K562 (cell line): ENCODE measurements at regions not wholly inside any gene's neighbourhood (a gene's known extent, or its start where the extent isn't known, plus 50 kb on each side); places are given as distances from the start of the nearest gene placed in this dataset.

Experiments used
- ATAC-seq: fragments of 200-7000 bp; cut with Tn5 transposase; 3 replicates; pipeline ENCODE4 v1.9.1; 2020; ENCODE audit warnings: moderate library complexity
- BruUV-seq: library from RNA; stranded (reverse); fragments of 400-500 nt; replicated peaks from 2 replicates; lab custom pipeline; 2021; lab: Mats Ljungman, UMichigan
- CTCF ChIA-PET: fragments of 300-600 bp; formaldehyde crosslinking; extraction: SDS; loops from one replicate; lab custom pipeline; 2021; ENCODE audit warnings: low intra/inter-chr PET ratio; lab: Yijun Ruan, JAX
- POLR2A ChIA-PET: fragments of 300-600, 350-650 bp; sonication (Branson Sonifier 250); formaldehyde crosslinking; extraction: SDS; loops from one replicate; lab custom pipeline; 2021; ENCODE audit warnings: antibody characterized with exemption, inconsistent platforms; lab: Yijun Ruan, JAX
- DNase-seq, 4 experiments: peaks; one replicate each; pipeline versions ENCODE4 v3.0.0 to v3.0.0-alpha.2; 2011 to 2018; ENCODE audit warnings: low spot score in 3 of 4, mixed read lengths in 3 of 4; ENCODE audit errors: extremely low read depth in 1 of 4
- FAIRE-seq: peaks from 2 replicates; lab custom pipeline; 2011; peaks lifted over from hg19 to GRCh38; lab: Jason Lieb, UNC
- H2AFZ ChIP-seq: 2 replicates; pipeline ENCODE4 v1.6.0; 2011; ENCODE audit warnings: low read depth, low read length, control low read depth, inconsistent platforms
- H3K27ac ChIP-seq: fragments of 200-600 bp; 3 replicates; pipeline ENCODE4 v1.8.0; 2011; ENCODE audit warnings: low read depth, mild to moderate bottlenecking, control low read depth, inconsistent platforms, low read length, moderate library complexity, mixed read lengths; ENCODE audit errors: extremely low read depth
- H3K27me3 ChIP-seq, 2 experiments: fragments of 300-600 bp in 1 of 2; 2 replicates in 1 of 2; 3 replicates in 1 of 2; pipeline versions ENCODE4 v1.6.0 to v1.8.0; 2011; ENCODE audit warnings: inconsistent platforms in 2 of 2, low read length in 2 of 2, mild to moderate bottlenecking in 1 of 2, mixed read lengths in 1 of 2, moderate library complexity in 1 of 2; ENCODE audit not compliant: control insufficient read depth in 2 of 2, insufficient read depth in 2 of 2
- H3K36me3 ChIP-seq: fragments of 300-600 bp; 3 replicates; pipeline ENCODE4 v1.8.0; 2011; ENCODE audit warnings: mild to moderate bottlenecking, low read length, inconsistent platforms; ENCODE audit not compliant: control insufficient read depth, insufficient read depth
- H3K4me1 ChIP-seq, 2 experiments: fragments of 200-600 bp in 1 of 2; replicated peaks in 1 of 2; 2 replicates in 1 of 2; 3 replicates in 1 of 2; pipeline versions ENCODE4 v1.5.1 to v1.8.0; 2011; ENCODE audit warnings: inconsistent platforms in 2 of 2, low read length in 2 of 2, mild to moderate bottlenecking in 1 of 2, mixed read lengths in 1 of 2, moderate library complexity in 1 of 2; ENCODE audit not compliant: control insufficient read depth in 2 of 2, insufficient read depth in 2 of 2
- H3K4me2 ChIP-seq: 2 replicates; pipeline ENCODE4 v1.6.1; 2011; ENCODE audit warnings: low read length, control low read depth, inconsistent platforms, mixed read lengths; ENCODE audit not compliant: insufficient read depth
- H3K4me3 ChIP-seq: fragments of 200-600 bp; sonication (generic), shearing (Covaris generic); 2 replicates; pipeline ENCODE4 v1.5.1; 2016; ENCODE audit warnings: control low read depth, inconsistent platforms
- H3K79me2 ChIP-seq: fragments of 200-600 bp; 3 replicates; pipeline ENCODE4 v1.8.0; 2011; ENCODE audit warnings: low read length, inconsistent platforms; ENCODE audit not compliant: control insufficient read depth, insufficient read depth
- H3K9ac ChIP-seq, 2 experiments: 2 replicates each; pipeline versions ENCODE4 v1.6.0 to v1.6.1; 2011; ENCODE audit warnings: low read depth in 2 of 2, low read length in 2 of 2, control low read depth in 1 of 2, inconsistent platforms in 1 of 2, mild to moderate bottlenecking in 1 of 2, mixed read lengths in 1 of 2; ENCODE audit not compliant: insufficient read depth in 1 of 2
- H3K9me1 ChIP-seq: one replicate; pipeline ENCODE4 v1.6.0; 2011; ENCODE audit warnings: inconsistent platforms, mild to moderate bottlenecking, low read length, moderate library complexity; ENCODE audit not compliant: control insufficient read depth, insufficient read depth
- H3K9me3 ChIP-seq: replicated peaks from 2 replicates; pipeline ENCODE4 v1.5.1; 2011; ENCODE audit warnings: low read depth, low read length, inconsistent platforms; ENCODE audit not compliant: control insufficient read depth, insufficient read depth
- H4K20me1 ChIP-seq: replicated peaks from 2 replicates; pipeline ENCODE4 v1.6.1; 2011; ENCODE audit warnings: low read length, inconsistent platforms, mixed read lengths; ENCODE audit not compliant: control insufficient read depth, insufficient read depth
- CBX3 ChIP-seq, 2 experiments: IDR thresholded peaks; 1 replicate in 1 of 2; 2 replicates in 1 of 2; pipeline ENCODE4 v1.6.1; 2012; ENCODE audit warnings: inconsistent platforms in 2 of 2, low read length in 2 of 2, borderline replicate concordance in 1 of 2, control low read depth in 1 of 2
- FOXJ2 ChIP-seq: fragments of 200-800 bp; sonication (Bioruptor generic); IDR thresholded peaks from 2 replicates; pipeline ENCODE4 v1.6.1; 2016; ENCODE audit warnings: missing genetic modification characterization, missing compliant biosample characterization
- GTF2E2 ChIP-seq: fragments of 200-800 bp; sonication (Bioruptor generic); IDR thresholded peaks from 2 replicates; pipeline ENCODE4 v1.6.1; 2016; ENCODE audit warnings: missing genetic modification characterization, missing compliant biosample characterization
- NR2F6 ChIP-seq: fragments of 450-650 bp; formaldehyde crosslinking; IDR thresholded peaks from 2 replicates; pipeline ENCODE4 v1.4.0; 2020; ENCODE audit warnings: mild to moderate bottlenecking
- PHB ChIP-seq: fragments of 250-450 bp; sonication (Bioruptor Pico); IDR thresholded peaks from 2 replicates; pipeline ENCODE4 v1.5.0; 2021
- PHF20 ChIP-seq: fragments of 450-650 bp; IDR thresholded peaks from 2 replicates; pipeline ENCODE4 v1.6.1; 2018; ENCODE audit not compliant: partially characterized antibody
- PHTF2 ChIP-seq: fragments of 250-450 bp; sonication (Bioruptor Pico); IDR thresholded peaks from 2 replicates; pipeline ENCODE4 v1.5.0; 2021; ENCODE audit warnings: mild to moderate bottlenecking
- SRSF7 ChIP-seq: fragments of 200-400 bp; formaldehyde crosslinking; optimal IDR thresholded peaks from 2 replicates; pipeline ENCODE3; 2017; ENCODE audit warnings: mild to moderate bottlenecking, low read depth, low read length
- TEAD4 ChIP-seq, 2 experiments: sonication (generic) in 1 of 2; formaldehyde crosslinking in 1 of 2; IDR thresholded peaks; 2 replicates each; pipeline versions ENCODE4 v1.6.1 to v1.8.0; 2012 to 2022; ENCODE audit warnings: borderline replicate concordance in 1 of 2, inconsistent platforms in 1 of 2, low read length in 1 of 2, mild to moderate bottlenecking in 1 of 2, missing genetic modification reagents in 1 of 2
- TRIM28 ChIP-seq: fragments of 450-650 bp; IDR thresholded peaks from 2 replicates; pipeline ENCODE4 v1.6.1; 2017
- ZBED1 ChIP-seq: IDR thresholded peaks from 2 replicates; pipeline ENCODE4 v1.6.1; 2014
- ZNF444 ChIP-seq: fragments of 250-450 bp; sonication (Bioruptor Pico); IDR thresholded peaks from 2 replicates; pipeline ENCODE4 v1.4.0; 2020; ENCODE audit warnings: mild to moderate bottlenecking, moderate library complexity
- WGBS: fragments of 100-300 bp; shearing (Covaris generic); methylation state at CpG from one replicate; pipeline ENCODE4 v1.1.6; 2016; ENCODE audit warnings: low coverage, mixed read lengths; ENCODE audit not compliant: insufficient coverage; ENCODE audit errors: missing lambda C conversion rate; 5-methylcytosine and 5-hydroxymethylcytosine counted together
- in situ Hi-C: fragments of 300-500 bp; cut with MboI; formaldehyde crosslinking; loops from 4 replicates; pipeline ENCODE4 v1.15.0; 2018; ENCODE audit warnings: inconsistent platforms, mixed read lengths
- intact Hi-C: fragments of 100-400 bp; cut with micrococcal nuclease; formaldehyde crosslinking; loops from 2 replicates; pipeline ENCODE4 v1.14.2; 2022
- TF ChIP-seq, protein P1 (sequence below): fragments of 200-600 bp; sonication (generic); IDR thresholded peaks from one replicate; pipeline ENCODE4 v1.6.1; 2012; ENCODE audit warnings: mild to moderate bottlenecking, low read depth, low read length, inconsistent platforms

DNA sequence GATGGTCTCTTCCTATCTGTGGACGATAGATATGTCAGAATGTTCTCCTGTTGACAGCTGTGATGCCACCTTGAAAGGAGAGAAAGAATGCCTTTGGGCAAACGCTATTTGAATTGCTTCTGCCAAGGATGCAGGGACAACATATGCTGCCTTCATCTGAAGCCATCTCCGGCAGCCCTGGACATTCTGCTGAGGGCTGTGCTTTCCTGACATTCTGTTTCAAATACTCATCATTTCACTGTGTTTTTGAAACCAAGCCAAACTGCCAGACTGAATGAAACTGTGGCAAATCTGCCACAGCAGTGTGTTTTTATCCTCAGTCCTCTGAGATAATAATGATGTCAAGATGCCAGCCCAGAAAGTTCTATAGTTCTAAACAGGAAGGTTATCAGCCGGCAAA lies 85.8 kb upstream of the BCAT1 start:
- no peak for ATAC-seq
- no peak overlapping the region for H3K4me3 ChIP-seq
- ChIA-PET POLR2A (no interaction called here), CTCF (no interaction called here)
- 0% methylated on average over 4 of the region's 4 CpGs for WGBS
- FAIRE-seq = no peak
- TF ChIP-seq ZNF444 (CRISPR knock-in tag) (no peak), ZBED1 (no peak), PHTF2 (CRISPR knock-in tag) (no peak), PHF20 (no peak), PHB (CRISPR knock-in tag) (no peak), TEAD4 (IDR thresholded peaks at IDR 0.05; ENCODE audit: low read length) (no peak), TEAD4 (CRISPR knock-in tag; IDR thresholded peaks at IDR 0.05; ENCODE audit: borderline replicate concordance) (no peak), FOXJ2 (tag) (no peak), CBX3 (IDR thresholded peaks at IDR 0.05; ENCODE audit: borderline replicate concordance in 1 of 2, low read length in 2 of 2) (no peak), SRSF7 (no peak), TRIM28 (no peak), NR2F6 (no peak), GTF2E2 (tag) (no peak)
- TF ChIP-seq, protein P1, sequence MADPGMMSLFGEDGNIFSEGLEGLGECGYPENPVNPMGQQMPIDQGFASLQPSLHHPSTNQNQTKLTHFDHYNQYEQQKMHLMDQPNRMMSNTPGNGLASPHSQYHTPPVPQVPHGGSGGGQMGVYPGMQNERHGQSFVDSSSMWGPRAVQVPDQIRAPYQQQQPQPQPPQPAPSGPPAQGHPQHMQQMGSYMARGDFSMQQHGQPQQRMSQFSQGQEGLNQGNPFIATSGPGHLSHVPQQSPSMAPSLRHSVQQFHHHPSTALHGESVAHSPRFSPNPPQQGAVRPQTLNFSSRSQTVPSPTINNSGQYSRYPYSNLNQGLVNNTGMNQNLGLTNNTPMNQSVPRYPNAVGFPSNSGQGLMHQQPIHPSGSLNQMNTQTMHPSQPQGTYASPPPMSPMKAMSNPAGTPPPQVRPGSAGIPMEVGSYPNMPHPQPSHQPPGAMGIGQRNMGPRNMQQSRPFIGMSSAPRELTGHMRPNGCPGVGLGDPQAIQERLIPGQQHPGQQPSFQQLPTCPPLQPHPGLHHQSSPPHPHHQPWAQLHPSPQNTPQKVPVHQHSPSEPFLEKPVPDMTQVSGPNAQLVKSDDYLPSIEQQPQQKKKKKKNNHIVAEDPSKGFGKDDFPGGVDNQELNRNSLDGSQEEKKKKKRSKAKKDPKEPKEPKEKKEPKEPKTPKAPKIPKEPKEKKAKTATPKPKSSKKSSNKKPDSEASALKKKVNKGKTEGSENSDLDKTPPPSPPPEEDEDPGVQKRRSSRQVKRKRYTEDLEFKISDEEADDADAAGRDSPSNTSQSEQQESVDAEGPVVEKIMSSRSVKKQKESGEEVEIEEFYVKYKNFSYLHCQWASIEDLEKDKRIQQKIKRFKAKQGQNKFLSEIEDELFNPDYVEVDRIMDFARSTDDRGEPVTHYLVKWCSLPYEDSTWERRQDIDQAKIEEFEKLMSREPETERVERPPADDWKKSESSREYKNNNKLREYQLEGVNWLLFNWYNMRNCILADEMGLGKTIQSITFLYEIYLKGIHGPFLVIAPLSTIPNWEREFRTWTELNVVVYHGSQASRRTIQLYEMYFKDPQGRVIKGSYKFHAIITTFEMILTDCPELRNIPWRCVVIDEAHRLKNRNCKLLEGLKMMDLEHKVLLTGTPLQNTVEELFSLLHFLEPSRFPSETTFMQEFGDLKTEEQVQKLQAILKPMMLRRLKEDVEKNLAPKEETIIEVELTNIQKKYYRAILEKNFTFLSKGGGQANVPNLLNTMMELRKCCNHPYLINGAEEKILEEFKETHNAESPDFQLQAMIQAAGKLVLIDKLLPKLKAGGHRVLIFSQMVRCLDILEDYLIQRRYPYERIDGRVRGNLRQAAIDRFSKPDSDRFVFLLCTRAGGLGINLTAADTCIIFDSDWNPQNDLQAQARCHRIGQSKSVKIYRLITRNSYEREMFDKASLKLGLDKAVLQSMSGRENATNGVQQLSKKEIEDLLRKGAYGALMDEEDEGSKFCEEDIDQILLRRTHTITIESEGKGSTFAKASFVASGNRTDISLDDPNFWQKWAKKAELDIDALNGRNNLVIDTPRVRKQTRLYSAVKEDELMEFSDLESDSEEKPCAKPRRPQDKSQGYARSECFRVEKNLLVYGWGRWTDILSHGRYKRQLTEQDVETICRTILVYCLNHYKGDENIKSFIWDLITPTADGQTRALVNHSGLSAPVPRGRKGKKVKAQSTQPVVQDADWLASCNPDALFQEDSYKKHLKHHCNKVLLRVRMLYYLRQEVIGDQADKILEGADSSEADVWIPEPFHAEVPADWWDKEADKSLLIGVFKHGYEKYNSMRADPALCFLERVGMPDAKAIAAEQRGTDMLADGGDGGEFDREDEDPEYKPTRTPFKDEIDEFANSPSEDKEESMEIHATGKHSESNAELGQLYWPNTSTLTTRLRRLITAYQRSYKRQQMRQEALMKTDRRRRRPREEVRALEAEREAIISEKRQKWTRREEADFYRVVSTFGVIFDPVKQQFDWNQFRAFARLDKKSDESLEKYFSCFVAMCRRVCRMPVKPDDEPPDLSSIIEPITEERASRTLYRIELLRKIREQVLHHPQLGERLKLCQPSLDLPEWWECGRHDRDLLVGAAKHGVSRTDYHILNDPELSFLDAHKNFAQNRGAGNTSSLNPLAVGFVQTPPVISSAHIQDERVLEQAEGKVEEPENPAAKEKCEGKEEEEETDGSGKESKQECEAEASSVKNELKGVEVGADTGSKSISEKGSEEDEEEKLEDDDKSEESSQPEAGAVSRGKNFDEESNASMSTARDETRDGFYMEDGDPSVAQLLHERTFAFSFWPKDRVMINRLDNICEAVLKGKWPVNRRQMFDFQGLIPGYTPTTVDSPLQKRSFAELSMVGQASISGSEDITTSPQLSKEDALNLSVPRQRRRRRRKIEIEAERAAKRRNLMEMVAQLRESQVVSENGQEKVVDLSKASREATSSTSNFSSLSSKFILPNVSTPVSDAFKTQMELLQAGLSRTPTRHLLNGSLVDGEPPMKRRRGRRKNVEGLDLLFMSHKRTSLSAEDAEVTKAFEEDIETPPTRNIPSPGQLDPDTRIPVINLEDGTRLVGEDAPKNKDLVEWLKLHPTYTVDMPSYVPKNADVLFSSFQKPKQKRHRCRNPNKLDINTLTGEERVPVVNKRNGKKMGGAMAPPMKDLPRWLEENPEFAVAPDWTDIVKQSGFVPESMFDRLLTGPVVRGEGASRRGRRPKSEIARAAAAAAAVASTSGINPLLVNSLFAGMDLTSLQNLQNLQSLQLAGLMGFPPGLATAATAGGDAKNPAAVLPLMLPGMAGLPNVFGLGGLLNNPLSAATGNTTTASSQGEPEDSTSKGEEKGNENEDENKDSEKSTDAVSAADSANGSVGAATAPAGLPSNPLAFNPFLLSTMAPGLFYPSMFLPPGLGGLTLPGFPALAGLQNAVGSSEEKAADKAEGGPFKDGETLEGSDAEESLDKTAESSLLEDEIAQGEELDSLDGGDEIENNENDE = no peak
- H3K79me2 ChIP-seq = no peaks in the 10 kb centered on the region
- H3K27ac ChIP-seq = no peak overlapping the region
- in situ Hi-C loops = no loop called here
- no peaks in the 10 kb centered on the region for H3K9me3 ChIP-seq
- intact Hi-C loops = no loop called here
- H3K4me2 ChIP-seq = no peak overlapping the region
- H3K27me3 ChIP-seq = peaks cover 3 to 6% of the 10 kb centered on the region in 2 experiments
- no peak for DNase-seq
- H3K9me1 ChIP-seq = no peaks in the 10 kb centered on the region
- H2AFZ ChIP-seq = no peak overlapping the region
- H3K9ac ChIP-seq = no peak overlapping the region
- H3K4me1 ChIP-seq = no peaks in the 10 kb centered on the region
- H4K20me1 ChIP-seq = no peaks in the 10 kb centered on the region
- no peaks in the 10 kb centered on the region for H3K36me3 ChIP-seq
- no TSS peak for BruUV-seq
